ENCODE measurements at regions not wholly inside any gene's neighbourhood (a gene's known extent, or its start where the extent isn't known, plus 50 kb on each side); places are given as distances from the start of the nearest gene placed in this dataset.

- TF ChIP-seq CTCF (conservative IDR thresholded peaks at IDR 0.05) = no peak
- TF ChIP-seq EZH2 (IDR thresholded peaks at IDR 0.05; ENCODE audit: low read depth) = no peak
Observed at GRCh38 chr6:51468704-51469103, 618.7 kb downstream of the PKHD1 start.
